ENCODE measurements at regions not wholly inside any gene's neighbourhood (a gene's known extent, or its start where the extent isn't known, plus 50 kb on each side); places are given as distances from the start of the nearest gene placed in this dataset.

DNA sequence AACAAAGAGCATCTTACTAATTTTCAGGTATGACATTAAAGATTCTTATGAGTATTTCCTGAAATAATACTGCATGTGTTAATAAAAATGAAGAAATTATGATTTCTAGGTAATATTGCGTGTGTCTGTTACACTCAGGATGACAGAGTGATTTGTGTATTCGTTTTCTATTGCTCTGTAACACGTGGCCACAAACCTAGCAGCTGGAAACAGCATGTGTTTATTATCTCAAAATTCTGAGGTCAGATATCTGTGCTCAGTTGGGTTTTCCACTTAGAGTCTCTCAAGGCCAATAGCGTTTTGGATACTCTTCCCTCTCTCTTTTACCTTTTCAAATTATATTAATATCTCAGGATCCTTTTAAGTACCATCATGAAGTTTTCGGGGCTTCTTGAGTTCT, 667.9 kb upstream of the CDH7 start:
- H3K27ac ChIP-seq, result no peak overlapping the region
- TF ChIP-seq, protein P1, sequence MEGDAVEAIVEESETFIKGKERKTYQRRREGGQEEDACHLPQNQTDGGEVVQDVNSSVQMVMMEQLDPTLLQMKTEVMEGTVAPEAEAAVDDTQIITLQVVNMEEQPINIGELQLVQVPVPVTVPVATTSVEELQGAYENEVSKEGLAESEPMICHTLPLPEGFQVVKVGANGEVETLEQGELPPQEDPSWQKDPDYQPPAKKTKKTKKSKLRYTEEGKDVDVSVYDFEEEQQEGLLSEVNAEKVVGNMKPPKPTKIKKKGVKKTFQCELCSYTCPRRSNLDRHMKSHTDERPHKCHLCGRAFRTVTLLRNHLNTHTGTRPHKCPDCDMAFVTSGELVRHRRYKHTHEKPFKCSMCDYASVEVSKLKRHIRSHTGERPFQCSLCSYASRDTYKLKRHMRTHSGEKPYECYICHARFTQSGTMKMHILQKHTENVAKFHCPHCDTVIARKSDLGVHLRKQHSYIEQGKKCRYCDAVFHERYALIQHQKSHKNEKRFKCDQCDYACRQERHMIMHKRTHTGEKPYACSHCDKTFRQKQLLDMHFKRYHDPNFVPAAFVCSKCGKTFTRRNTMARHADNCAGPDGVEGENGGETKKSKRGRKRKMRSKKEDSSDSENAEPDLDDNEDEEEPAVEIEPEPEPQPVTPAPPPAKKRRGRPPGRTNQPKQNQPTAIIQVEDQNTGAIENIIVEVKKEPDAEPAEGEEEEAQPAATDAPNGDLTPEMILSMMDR (conservative IDR thresholded peaks at IDR 0.05), result no peak

DNA sequence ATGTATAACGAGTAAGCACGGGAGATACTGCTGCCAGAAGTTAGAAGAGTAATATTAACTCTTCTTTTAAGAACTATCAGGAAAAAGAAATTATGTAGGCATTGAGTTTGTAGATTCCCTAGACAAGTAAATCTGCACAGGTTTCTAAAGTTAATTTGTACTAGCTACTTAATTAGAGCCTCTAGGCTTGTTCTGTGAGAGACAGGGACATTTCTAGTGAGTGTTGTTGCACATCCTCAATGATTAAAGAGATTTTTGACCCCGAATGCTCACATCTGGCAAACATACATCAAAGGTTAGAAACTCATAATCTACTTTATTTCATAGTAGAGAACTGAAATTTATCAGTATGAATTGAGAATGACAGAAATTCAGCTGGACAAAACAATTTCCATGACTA, 669.0 kb upstream of the CDH7 start:
- TF ChIP-seq ZFX (IDR thresholded peaks at IDR 0.05), result no peak
- TF ChIP-seq, protein P1 (conservative IDR thresholded peaks at IDR 0.05), result no peak
- H3K27ac ChIP-seq, result no peak overlapping the region

DNA sequence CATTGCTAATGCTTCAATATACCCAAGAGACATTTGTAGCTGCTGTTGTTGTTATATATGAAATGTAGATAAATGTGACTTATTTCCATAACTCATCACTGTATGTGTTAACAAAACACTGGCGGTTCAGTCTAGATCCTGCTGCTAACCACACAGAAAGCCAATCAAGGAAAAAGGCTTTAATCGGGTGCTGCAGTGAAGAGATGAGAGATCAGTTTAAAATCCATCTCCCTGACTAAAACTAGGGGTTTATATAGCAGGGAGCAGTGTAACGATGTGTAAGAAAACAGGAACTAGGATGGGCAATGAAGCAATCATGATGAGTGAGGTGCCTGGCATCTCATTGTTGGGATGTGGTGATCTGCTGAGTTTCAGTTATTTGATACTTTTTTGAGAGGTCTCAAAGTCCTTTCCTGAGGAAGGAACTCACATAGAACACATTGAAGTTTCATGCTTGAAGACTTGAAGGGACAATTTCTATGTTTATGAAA, 677.7 kb upstream of the CDH7 start:
- TF ChIP-seq, protein P1 (conservative IDR thresholded peaks at IDR 0.05), result no peak
- no peak for TF ChIP-seq ZFX (IDR thresholded peaks at IDR 0.05)
- H3K27ac ChIP-seq, result no peak overlapping the region

DNA sequence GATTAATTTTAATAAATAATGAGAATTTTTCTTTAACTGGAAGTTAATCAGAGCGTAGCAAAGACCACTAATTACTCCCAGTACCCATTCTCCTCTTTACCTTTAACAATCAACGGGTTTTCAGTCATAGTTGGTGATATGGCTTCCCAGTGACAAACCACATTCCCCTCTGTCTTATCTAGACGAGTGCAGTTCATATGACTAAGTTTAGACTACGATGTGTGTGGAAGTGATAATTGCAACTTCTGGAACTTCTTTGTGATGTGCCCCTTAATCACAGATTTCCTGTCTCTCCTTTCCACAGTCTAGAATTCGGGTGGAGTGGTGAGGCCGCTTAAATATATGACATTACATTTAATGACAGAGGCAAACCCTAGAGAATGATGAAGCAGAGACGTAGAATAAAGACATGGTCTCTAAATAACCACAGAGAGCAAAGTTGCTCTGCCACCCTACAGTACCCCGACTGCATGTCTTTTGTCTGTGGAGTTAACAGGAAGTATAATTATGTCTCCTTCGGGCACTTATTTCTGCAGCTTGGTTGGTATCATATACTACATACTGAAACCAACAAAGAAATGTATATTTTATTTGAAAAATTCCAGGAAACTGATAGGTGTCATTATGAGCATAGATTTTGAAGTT, 693.3 kb upstream of the CDH7 start:
- TF ChIP-seq, protein P1 (conservative IDR thresholded peaks at IDR 0.05), result no peak
- TF ChIP-seq ZFX (IDR thresholded peaks at IDR 0.05), result no peak

DNA sequence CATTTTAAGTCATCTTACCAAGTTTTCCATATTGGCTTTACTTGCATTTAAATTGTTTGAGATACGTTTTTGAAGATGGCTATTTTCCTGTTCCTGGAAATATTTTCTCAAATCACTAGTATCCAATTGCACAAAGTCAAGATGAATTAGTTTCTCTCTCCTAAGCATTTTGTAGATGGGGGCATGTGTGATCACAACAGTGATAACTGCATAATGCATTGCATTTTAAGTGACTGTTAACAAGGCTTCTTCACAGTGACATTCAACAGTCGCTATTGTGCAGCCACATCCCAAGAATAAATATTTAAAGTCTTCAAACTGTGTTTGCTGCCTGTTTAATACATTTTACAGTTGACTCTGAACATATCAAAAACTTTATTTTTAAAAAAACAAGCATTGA, 694.2 kb upstream of the CDH7 start:
- TF ChIP-seq ZFX (IDR thresholded peaks at IDR 0.05), result no peak
- TF ChIP-seq, protein P1 (conservative IDR thresholded peaks at IDR 0.05), result no peak

More for the DNA sequence above, 693.3 kb upstream of the CDH7 start:
- H3K27ac ChIP-seq, result no peak overlapping the region

DNA sequence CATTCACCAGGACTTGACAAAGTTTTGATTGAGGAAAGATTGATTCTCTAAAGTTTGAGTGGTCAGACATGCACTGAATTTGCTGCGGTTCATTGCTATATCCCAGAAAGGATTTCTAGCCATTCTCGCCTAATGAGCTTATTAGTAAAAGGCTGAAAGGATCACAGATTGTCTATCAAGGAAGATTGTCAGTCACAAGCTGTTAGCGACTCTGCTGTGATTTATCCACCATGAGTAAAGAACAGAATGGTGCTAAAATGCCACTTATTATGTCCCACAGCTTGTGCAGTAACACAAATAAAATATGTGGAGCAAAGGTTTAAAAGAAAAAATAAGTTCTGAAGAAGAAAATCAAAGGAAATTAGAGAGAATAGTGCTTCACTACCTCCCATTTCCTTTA, 701.2 kb upstream of the CDH7 start:
- H3K27ac ChIP-seq, result no peak overlapping the region
- no peak for TF ChIP-seq ZFX (IDR thresholded peaks at IDR 0.05)
- TF ChIP-seq, protein P1 (conservative IDR thresholded peaks at IDR 0.05), result no peak

More for the DNA sequence above, 694.2 kb upstream of the CDH7 start:
- H3K27ac ChIP-seq, result no peak overlapping the region

DNA sequence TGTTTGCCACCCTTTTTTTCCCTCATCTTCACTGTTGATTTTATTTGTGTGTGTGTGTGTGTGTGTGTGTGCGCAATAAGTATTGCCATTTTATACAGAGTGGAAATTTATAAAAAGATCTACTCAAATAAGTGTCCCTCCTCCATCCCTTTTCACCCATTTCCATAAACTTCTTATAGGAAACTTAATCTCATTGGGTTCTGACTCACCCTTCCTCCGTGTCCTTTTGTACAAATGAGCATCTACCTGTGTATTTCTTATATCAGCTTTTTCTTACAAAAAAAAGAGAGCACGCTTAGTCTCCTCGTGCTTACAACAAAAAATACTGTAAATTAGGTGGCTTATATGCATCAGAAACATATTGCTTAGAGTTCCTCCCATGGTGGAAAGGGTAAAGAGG, 711.2 kb upstream of the CDH7 start:
- H3K27ac ChIP-seq, result no peak overlapping the region
- no peak for TF ChIP-seq ZFX (IDR thresholded peaks at IDR 0.05)
- TF ChIP-seq, protein P1 (conservative IDR thresholded peaks at IDR 0.05), result no peak
